Smooth muscle cell (in vitro differentiated cells): ENCODE measurements at regions not wholly inside any gene's neighbourhood (a gene's known extent, or its start where the extent isn't known, plus 50 kb on each side); places are given as distances from the start of the nearest gene placed in this dataset.

Experiments
- DNase-seq: peaks from one replicate; lab custom pipeline; 2025; ENCODE audit not compliant: unreplicated experiment; lab: John Stamatoyannopoulos, UW
- H2AFZ ChIP-seq: fragments of 200-600 bp; sonication (generic); 2 replicates; pipeline ENCODE4 v1.6.0; 2016; ENCODE audit warnings: antibody characterized with exemption, low read depth, mild to moderate bottlenecking
- H3F3A ChIP-seq: fragments of 200-600 bp; sonication (generic); 2 replicates; pipeline ENCODE4 v1.6.0; 2017; ENCODE audit warnings: antibody characterized with exemption, low read depth
- H3K27ac ChIP-seq: fragments of 200-600 bp; sonication (generic); 2 replicates; pipeline ENCODE4 v1.5.1; 2016; ENCODE audit warnings: low read depth, mild to moderate bottlenecking
- H3K27me3 ChIP-seq: fragments of 200-600 bp; sonication (generic); 2 replicates; pipeline ENCODE4 v1.6.1; 2016; ENCODE audit warnings: low read depth, mild to moderate bottlenecking
- H3K36me3 ChIP-seq: fragments of 200-600 bp; sonication (generic); 2 replicates; pipeline ENCODE4 v1.5.1; 2016; ENCODE audit warnings: low read depth
- H3K4me1 ChIP-seq: fragments of 200-600 bp; sonication (generic); 2 replicates; pipeline ENCODE4 v1.5.1; 2016; ENCODE audit warnings: low read depth
- H3K4me2 ChIP-seq: fragments of 200-600 bp; sonication (generic); 2 replicates; pipeline ENCODE4 v1.6.0; 2016; ENCODE audit warnings: mild to moderate bottlenecking
- H3K4me3 ChIP-seq: fragments of 200-600 bp; sonication (generic); 2 replicates; pipeline ENCODE4 v1.5.1; 2016; ENCODE audit warnings: mild to moderate bottlenecking
- H3K79me2 ChIP-seq: fragments of 200-600 bp; sonication (generic); 2 replicates; pipeline ENCODE4 v1.6.0; 2016; ENCODE audit warnings: low read depth, mild to moderate bottlenecking
- H3K9ac ChIP-seq: fragments of 200-600 bp; sonication (generic); 2 replicates; pipeline ENCODE4 v1.6.0; 2016; ENCODE audit warnings: low read depth
- H3K9me3 ChIP-seq: fragments of 200-600 bp; sonication (generic); replicated peaks from 2 replicates; pipeline ENCODE4 v1.5.1; 2016; ENCODE audit warnings: low read depth
- H4K20me1 ChIP-seq: fragments of 200-600 bp; sonication (generic); 2 replicates; pipeline ENCODE4 v1.6.0; 2016; ENCODE audit warnings: low read depth
- CTCF ChIP-seq: fragments of 200-600 bp; sonication (generic); IDR thresholded peaks from 2 replicates; pipeline ENCODE4 v1.5.1; 2017; ENCODE audit warnings: borderline replicate concordance, mild to moderate bottlenecking, antibody characterized with exemption; ENCODE audit not compliant: insufficient read depth, poor library complexity, severe bottlenecking
- WGBS: methylation state at CpG from one replicate; pipeline ENCODE4 v1.1.7; 2016; ENCODE audit warnings: low lambda C conversion rate; 5-methylcytosine and 5-hydroxymethylcytosine counted together

GRCh38 chr12:40431169-40431568 lies 206.4 kb downstream of the LRRK2 start:
- Histone ChIP-seq H3K9me3 (no peaks in the 10 kb centered on the region), H3K79me2 (no peaks in the 10 kb centered on the region), H4K20me1 (no peaks in the 10 kb centered on the region), H3K4me2 (no peak overlapping the region), H3K9ac (no peak overlapping the region), H2AFZ (no peak overlapping the region), H3K4me3 (no peak overlapping the region), H3K36me3 (no peaks in the 10 kb centered on the region), H3F3A (no peaks in the 10 kb centered on the region), H3K27ac (no peak overlapping the region), H3K4me1 (no peaks in the 10 kb centered on the region), H3K27me3 (no peaks in the 10 kb centered on the region)
- DNase-seq: no peak
- TF ChIP-seq CTCF: no peak
- 86% methylated on average over 1 of the region's 1 CpG for WGBS

GRCh38 chr12:40435251-40435650 lies 210.5 kb downstream of the LRRK2 start:
- no peak overlapping the region for H3K4me2 ChIP-seq
- H3K79me2 ChIP-seq: no peaks in the 10 kb centered on the region
- H3K36me3 ChIP-seq: no peaks in the 10 kb centered on the region
- no peaks in the 10 kb centered on the region for H3K9me3 ChIP-seq
- TF ChIP-seq CTCF: no peak
- H3F3A ChIP-seq: no peaks in the 10 kb centered on the region
- no peaks in the 10 kb centered on the region for H3K4me1 ChIP-seq
- 76% methylated on average over 2 of the region's 2 CpGs for WGBS
- no peak overlapping the region for H2AFZ ChIP-seq
- H3K9ac ChIP-seq: no peak overlapping the region
- no peaks in the 10 kb centered on the region for H3K27me3 ChIP-seq
- H4K20me1 ChIP-seq: no peaks in the 10 kb centered on the region
- H3K4me3 ChIP-seq: no peak overlapping the region
- no peak for DNase-seq
- H3K27ac ChIP-seq: no peak overlapping the region

GRCh38 chr12:40435951-40436350 lies 211.2 kb downstream of the LRRK2 start:
- H3K4me3 ChIP-seq: no peak overlapping the region
- DNase-seq: no peak
- no peak overlapping the region for H3K27ac ChIP-seq
- no peaks in the 10 kb centered on the region for H3K4me1 ChIP-seq
- WGBS: 100% methylated on average over 2 of the region's 2 CpGs
- H3K36me3 ChIP-seq: no peaks in the 10 kb centered on the region
- no peaks in the 10 kb centered on the region for H3K9me3 ChIP-seq
- H3K27me3 ChIP-seq: no peaks in the 10 kb centered on the region
- TF ChIP-seq CTCF: no peak
- no peak overlapping the region for H3K9ac ChIP-seq
- no peaks in the 10 kb centered on the region for H4K20me1 ChIP-seq
- H3K79me2 ChIP-seq: no peaks in the 10 kb centered on the region
- no peaks in the 10 kb centered on the region for H3F3A ChIP-seq
- H3K4me2 ChIP-seq: no peak overlapping the region
- no peak overlapping the region for H2AFZ ChIP-seq

- no peak overlapping the region for H3K9ac ChIP-seq
- no peak for DNase-seq
- no peak overlapping the region for H2AFZ ChIP-seq
- no peaks in the 10 kb centered on the region for H3K27me3 ChIP-seq
- 90% methylated on average over 3 of the region's 3 CpGs for WGBS
- H3F3A ChIP-seq: no peaks in the 10 kb centered on the region
- H3K79me2 ChIP-seq: no peaks in the 10 kb centered on the region
- H3K27ac ChIP-seq: no peak overlapping the region
- no peak overlapping the region for H3K4me3 ChIP-seq
- H3K4me1 ChIP-seq: no peaks in the 10 kb centered on the region
- H3K9me3 ChIP-seq: no peaks in the 10 kb centered on the region
- no peak for TF ChIP-seq CTCF
- H3K36me3 ChIP-seq: no peaks in the 10 kb centered on the region
- H3K4me2 ChIP-seq: no peak overlapping the region
- H4K20me1 ChIP-seq: no peaks in the 10 kb centered on the region
Measured at GRCh38 chr12:40436564-40436963, 211.8 kb downstream of the LRRK2 start.
